Spleen (tissue), 11 donors: ENCODE measurements at regions not wholly inside any gene's neighbourhood (a gene's known extent, or its start where the extent isn't known, plus 50 kb on each side); places are given as distances from the start of the nearest gene placed in this dataset.

Source experiments
- DNase-seq: peaks from one replicate; pipeline ENCODE4 v3.0.0-alpha.2; 2020
- H3K27ac ChIP-seq, 8 donors: fragments of 200-600 bp; sonication (generic) in 7 of 8; 1 replicate in 4 of 8; 2 replicates in 4 of 8; pipeline versions ENCODE4 v1.5.0 to v1.8.0; 2016 to 2021; ENCODE audit warnings: inconsistent platforms in 4 of 8, mild to moderate bottlenecking in 4 of 8, moderate library complexity in 1 of 8
- H3K27me3 ChIP-seq, 7 donors: fragments of 200-600 bp; sonication (generic) in 6 of 7; replicated peaks in 1 of 7; 1 replicate in 4 of 7; 2 replicates in 3 of 7; pipeline versions ENCODE4 v1.5.0 to v1.8.0; 2016 to 2021; ENCODE audit warnings: inconsistent platforms in 3 of 7, mild to moderate bottlenecking in 1 of 7
- H3K36me3 ChIP-seq, 6 donors: fragments of 200-600 bp; sonication (generic) in 5 of 6; 1 replicate in 4 of 6; 2 replicates in 2 of 6; pipeline versions ENCODE4 v1.5.0 to v1.8.0; 2016 to 2021; ENCODE audit warnings: inconsistent platforms in 2 of 6
- H3K4me1 ChIP-seq, 6 donors: fragments of 200-600 bp; sonication (generic) in 5 of 6; 1 replicate in 3 of 6; 2 replicates in 3 of 6; pipeline versions ENCODE4 v1.5.0 to v1.8.0; 2016 to 2021; ENCODE audit warnings: inconsistent platforms in 3 of 6
- H3K4me3 ChIP-seq, 8 donors: fragments of 200-600 bp; sonication (generic) in 7 of 8; 1 replicate in 4 of 8; 2 replicates in 4 of 8; pipeline versions ENCODE4 v1.5.0 to v1.8.0; 2016 to 2021; ENCODE audit warnings: inconsistent platforms in 4 of 8, mild to moderate bottlenecking in 4 of 8, moderate library complexity in 2 of 8
- H3K9me3 ChIP-seq, 8 donors: fragments of 200-600 bp; sonication (generic) in 7 of 8; 1 replicate in 4 of 8; 2 replicates in 4 of 8; pipeline versions ENCODE4 v1.5.0 to v1.8.0; 2016 to 2021; ENCODE audit warnings: inconsistent platforms in 4 of 8
- POLR2A ChIP-seq, 3 donors: fragments of 450-650 bp; IDR thresholded peaks; one replicate each; pipeline ENCODE4 v1.5.1; 2017; ENCODE audit warnings: antibody characterized with exemption in 3 of 3, mild to moderate bottlenecking in 1 of 3
- POLR2AphosphoS5 ChIP-seq, 3 donors: sonication (generic); formaldehyde crosslinking; IDR thresholded peaks; one replicate each; pipeline ENCODE4 v1.5.1; 2017; ENCODE audit warnings: antibody characterized with exemption in 3 of 3
- WGBS, 5 donors: extraction: QIAGEN DNeasy Blood & Tissue Kit in 3 of 5; methylation state at CpG; one replicate each; pipeline versions ENCODE4 v1.1.5 to v1.1.7; 2013 to 2018; 5-methylcytosine and 5-hydroxymethylcytosine counted together
- intact Hi-C: fragments of 100-400 bp; cut with DNase I; formaldehyde crosslinking; loops from one replicate; pipeline ENCODE4 v1.15.0; 2023; ENCODE audit warnings: low total_unique reads
- TF ChIP-seq, protein P1 (sequence below), 11 experiments: fragments of 200-600 bp in 7 of 11; fragments of 450-650 bp in 4 of 11; sonication (generic) in 4 of 11; IDR thresholded peaks in 8 of 11; conservative IDR thresholded peaks in 3 of 11; 1 replicate in 7 of 11; 2 replicates in 4 of 11; pipeline versions ENCODE4 v1.4.0 to v1.8.0; 2016 to 2021; ENCODE audit warnings: antibody characterized with exemption in 11 of 11, inconsistent platforms in 4 of 11, mild to moderate bottlenecking in 1 of 11
- donor health status: healthy with polysubstance abuse.
- donor health status: DM: no; HTN: no; CAD: no; lungs with moderate emphysema.
- donor health status: DM: no; HTN: no; CAD: no.
- donor health status: Bipolar disorder and iron deficiency.
- donor health status: healthy.
- donor health status: DM: no; HTN: no; CAD: no.
- donor health status: DM: yes; HTN: yes; CAD: no.

DNA sequence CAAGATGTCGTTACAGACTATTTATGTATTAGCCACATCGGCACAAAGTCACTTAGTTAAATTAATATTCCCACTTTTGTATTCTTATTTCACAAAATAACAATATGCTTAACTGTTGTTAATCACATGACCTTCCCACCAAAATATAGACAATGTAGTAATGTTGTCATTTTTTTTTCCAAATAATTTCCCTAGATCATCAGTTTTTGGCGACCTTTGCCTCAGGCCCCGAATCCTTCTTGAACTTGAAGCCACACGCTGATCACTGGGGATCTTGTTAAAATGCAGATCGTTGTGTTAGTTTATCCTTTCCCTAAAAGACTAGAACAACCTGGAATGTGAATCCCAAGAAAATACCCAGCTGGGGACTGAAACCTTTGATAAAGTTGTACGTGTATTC, 497.6 kb downstream of the SUCLG1 start:
- intact Hi-C loops = no loop called here
- Histone ChIP-seq H3K27ac (no peak overlapping the region), H3K9me3 (no peaks in the 10 kb centered on the region), H3K4me1 (no peaks in the 10 kb centered on the region), H3K4me3 (no peak overlapping the region), H3K36me3 (no peaks in the 10 kb centered on the region), H3K27me3 (no peaks in the 10 kb centered on the region)
- no peak for DNase-seq
- 89 to 93% (median 91%) methylated on average over 7 of the region's 7 CpGs for WGBS, 5 donors
- TF ChIP-seq POLR2AphosphoS5 (IDR thresholded peaks at IDR 0.05) = no peak
- no peak for TF ChIP-seq POLR2A (IDR thresholded peaks at IDR 0.05)
- TF ChIP-seq, protein P1, sequence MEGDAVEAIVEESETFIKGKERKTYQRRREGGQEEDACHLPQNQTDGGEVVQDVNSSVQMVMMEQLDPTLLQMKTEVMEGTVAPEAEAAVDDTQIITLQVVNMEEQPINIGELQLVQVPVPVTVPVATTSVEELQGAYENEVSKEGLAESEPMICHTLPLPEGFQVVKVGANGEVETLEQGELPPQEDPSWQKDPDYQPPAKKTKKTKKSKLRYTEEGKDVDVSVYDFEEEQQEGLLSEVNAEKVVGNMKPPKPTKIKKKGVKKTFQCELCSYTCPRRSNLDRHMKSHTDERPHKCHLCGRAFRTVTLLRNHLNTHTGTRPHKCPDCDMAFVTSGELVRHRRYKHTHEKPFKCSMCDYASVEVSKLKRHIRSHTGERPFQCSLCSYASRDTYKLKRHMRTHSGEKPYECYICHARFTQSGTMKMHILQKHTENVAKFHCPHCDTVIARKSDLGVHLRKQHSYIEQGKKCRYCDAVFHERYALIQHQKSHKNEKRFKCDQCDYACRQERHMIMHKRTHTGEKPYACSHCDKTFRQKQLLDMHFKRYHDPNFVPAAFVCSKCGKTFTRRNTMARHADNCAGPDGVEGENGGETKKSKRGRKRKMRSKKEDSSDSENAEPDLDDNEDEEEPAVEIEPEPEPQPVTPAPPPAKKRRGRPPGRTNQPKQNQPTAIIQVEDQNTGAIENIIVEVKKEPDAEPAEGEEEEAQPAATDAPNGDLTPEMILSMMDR (IDR thresholded peaks at IDR 0.05 in 8 of 11, conservative IDR thresholded peaks at IDR 0.05 in 3 of 11) = no peak

DNA sequence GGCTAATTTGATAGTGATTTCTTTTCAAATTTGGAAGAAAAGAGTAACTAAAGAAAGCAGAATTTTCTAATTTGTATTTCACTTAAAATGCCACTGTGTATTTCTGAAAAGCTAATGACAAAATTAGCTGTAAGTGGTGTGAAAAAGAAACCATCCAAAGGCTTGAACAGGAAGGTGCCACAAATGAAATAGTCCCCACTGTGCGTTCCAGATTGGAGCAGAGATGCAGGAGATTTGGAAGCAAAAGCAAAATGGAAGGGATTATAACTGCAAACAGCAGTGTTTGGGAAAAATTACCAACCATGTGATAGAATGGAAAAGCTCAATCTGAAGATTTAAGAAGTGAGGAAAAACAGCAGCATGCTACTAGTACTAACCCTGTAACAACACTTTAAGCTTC, 498.7 kb downstream of the SUCLG1 start:
- TF ChIP-seq POLR2A (IDR thresholded peaks at IDR 0.05) (no peak), POLR2AphosphoS5 (IDR thresholded peaks at IDR 0.05) (no peak)
- TF ChIP-seq, protein P1 (IDR thresholded peaks at IDR 0.05 in 8 of 11, conservative IDR thresholded peaks at IDR 0.05 in 3 of 11) = no peak
- Histone ChIP-seq H3K4me3 (no peak overlapping the region), H3K4me1 (no peaks in the 10 kb centered on the region), H3K27ac (no peak overlapping the region), H3K36me3 (no peaks in the 10 kb centered on the region), H3K9me3 (no peaks in the 10 kb centered on the region), H3K27me3 (no peaks in the 10 kb centered on the region)
- intact Hi-C loops = no loop called here
- no peak for DNase-seq
- WGBS, 5 donors = 85 to 97% (median 92%) methylated on average over 1 of the region's 1 CpG

DNA sequence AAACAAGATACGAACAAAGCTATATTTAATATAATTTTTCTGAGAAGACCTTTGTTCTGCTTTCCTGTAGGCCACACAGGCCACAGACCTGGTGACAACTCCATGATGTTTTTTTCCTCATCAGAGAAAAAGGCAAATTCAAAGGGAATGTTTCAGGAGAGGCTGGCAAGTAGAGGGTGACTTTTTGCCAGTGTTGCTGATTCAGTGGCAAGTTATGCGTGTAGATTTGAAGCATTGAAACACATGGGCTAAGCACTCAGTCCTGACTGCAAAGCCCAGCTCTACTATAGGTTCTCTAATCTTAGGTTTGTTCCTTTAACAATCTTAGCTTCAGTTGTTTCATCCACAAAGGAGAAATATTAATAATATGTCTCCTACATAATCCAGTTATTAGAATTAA, 499.8 kb downstream of the SUCLG1 start:
- H3K27ac ChIP-seq = no peak overlapping the region
- H3K36me3 ChIP-seq = no peaks in the 10 kb centered on the region
- H3K27me3 ChIP-seq = no peaks in the 10 kb centered on the region
- 91 to 95% (median 92%) methylated on average over 2 of the region's 2 CpGs for WGBS, 5 donors
- DNase-seq = no peak
- no peaks in the 10 kb centered on the region for H3K4me1 ChIP-seq
- no peaks in the 10 kb centered on the region for H3K9me3 ChIP-seq
- no peak overlapping the region for H3K4me3 ChIP-seq
- no peak for TF ChIP-seq POLR2A (IDR thresholded peaks at IDR 0.05)
- TF ChIP-seq, protein P1 (IDR thresholded peaks at IDR 0.05 in 8 of 11, conservative IDR thresholded peaks at IDR 0.05 in 3 of 11) = no peak
- TF ChIP-seq POLR2AphosphoS5 (IDR thresholded peaks at IDR 0.05) = no peak
- intact Hi-C loops = no loop called here

DNA sequence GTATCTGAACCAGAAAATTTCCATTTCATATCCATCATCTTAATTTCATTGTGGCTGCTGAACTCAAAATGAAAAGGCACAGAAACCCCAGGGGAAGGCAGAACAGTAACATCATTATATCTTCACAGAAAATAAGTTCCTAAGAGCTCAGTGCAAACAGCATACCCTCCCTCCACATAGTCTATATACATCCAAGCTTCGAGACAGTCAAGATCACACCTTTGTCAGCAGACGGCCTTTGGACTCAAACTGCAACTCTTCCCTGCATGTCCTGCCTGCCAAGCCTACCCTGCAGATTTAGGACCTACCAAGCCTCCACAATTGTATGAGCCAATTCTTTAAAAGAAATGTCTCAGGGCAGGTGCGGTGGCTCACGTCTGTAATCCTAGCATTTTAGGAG, 502.1 kb downstream of the SUCLG1 start:
- no peak for TF ChIP-seq POLR2A (IDR thresholded peaks at IDR 0.05)
- TF ChIP-seq, protein P1 (IDR thresholded peaks at IDR 0.05 in 8 of 11, conservative IDR thresholded peaks at IDR 0.05 in 3 of 11) = no peak
- no peak for TF ChIP-seq POLR2AphosphoS5 (IDR thresholded peaks at IDR 0.05)
- intact Hi-C loops = no loop called here
- Histone ChIP-seq H3K9me3 (no peaks in the 10 kb centered on the region), H3K4me3 (no peak overlapping the region), H3K4me1 (no peaks in the 10 kb centered on the region), H3K27me3 (no peaks in the 10 kb centered on the region), H3K27ac (no peak overlapping the region), H3K36me3 (no peaks in the 10 kb centered on the region)
- DNase-seq = no peak
- WGBS, 5 donors = 81 to 92% (median 92%) methylated on average over 4 of the region's 4 CpGs
